Fibroblast of lung (primary cell): ENCODE measurements at regions not wholly inside any gene's neighbourhood (a gene's known extent, or its start where the extent isn't known, plus 50 kb on each side); places are given as distances from the start of the nearest gene placed in this dataset.

Experiments
- CTCF ChIP-seq, 2 donors: IDR thresholded peaks in 1 of 2; conservative IDR thresholded peaks in 1 of 2; 1 replicate in 1 of 2; 2 replicates in 1 of 2; pipeline ENCODE4 v1.5.1; 2011 to 2012; ENCODE audit warnings: low read length in 2 of 2, control low read depth in 1 of 2, inconsistent platforms in 1 of 2, low read depth in 1 of 2, mild to moderate bottlenecking in 1 of 2
- EZH2 ChIP-seq: IDR thresholded peaks from 2 replicates; pipeline ENCODE4 v1.5.1; 2012; ENCODE audit warnings: low read length, control low read depth, mild to moderate bottlenecking; ENCODE audit errors: missing control alignments

- TF ChIP-seq CTCF (conservative IDR thresholded peaks at IDR 0.05 in 1 of 2, IDR thresholded peaks at IDR 0.05 in 1 of 2; ENCODE audit: low read depth in 1 of 2, low read length in 2 of 2) (no peak), EZH2 (no peak)
Observed at GRCh38 chr9:20209391-20210340, 412.6 kb downstream of the MLLT3 start.
